HG02642 (cell line): ENCODE measurements at regions not wholly inside any gene's neighbourhood (a gene's known extent, or its start where the extent isn't known, plus 50 kb on each side); places are given as distances from the start of the nearest gene placed in this dataset.

Experiments
- ATAC-seq: cut with Tn5 transposase; IDR thresholded peaks from one replicate; pipeline ENCODE4 v1.9.1; 2021; ENCODE audit warnings: mild to moderate bottlenecking; ENCODE audit not compliant: unreplicated experiment, poor library complexity

DNA sequence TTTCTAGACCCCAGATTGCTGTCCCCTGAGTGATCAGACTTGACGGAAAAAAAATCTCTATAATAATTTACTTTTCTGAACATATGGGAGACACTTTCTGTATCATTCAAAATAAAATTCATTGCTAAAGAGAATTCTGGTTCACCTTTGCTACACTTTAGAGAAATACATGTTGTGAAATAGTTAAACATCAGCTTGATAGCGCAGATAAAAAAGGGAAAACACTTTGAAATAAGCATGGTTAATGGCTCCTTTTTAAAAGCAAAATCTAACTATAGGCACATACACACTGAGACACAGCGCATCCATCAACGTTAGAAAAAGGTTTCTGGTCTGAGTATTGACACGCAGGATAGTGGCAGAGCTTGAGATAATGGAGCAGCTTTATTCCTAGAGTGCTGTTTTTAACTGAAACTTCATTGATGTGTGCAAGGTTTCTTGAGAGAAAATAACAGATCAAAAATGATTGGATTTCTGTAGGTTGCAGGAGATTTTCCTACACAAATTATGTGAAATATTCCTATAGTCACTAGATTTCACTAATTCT, 341.2 kb downstream of the MZT1 start:
- ATAC-seq = no peak

GRCh38 chr13:72384879-72385278, 342.6 kb downstream of the MZT1 start:
- ATAC-seq = no peak

- no peak for ATAC-seq
These were observed 343.1 kb downstream of the MZT1 start for GRCh38 chr13:72384186-72384823.

DNA sequence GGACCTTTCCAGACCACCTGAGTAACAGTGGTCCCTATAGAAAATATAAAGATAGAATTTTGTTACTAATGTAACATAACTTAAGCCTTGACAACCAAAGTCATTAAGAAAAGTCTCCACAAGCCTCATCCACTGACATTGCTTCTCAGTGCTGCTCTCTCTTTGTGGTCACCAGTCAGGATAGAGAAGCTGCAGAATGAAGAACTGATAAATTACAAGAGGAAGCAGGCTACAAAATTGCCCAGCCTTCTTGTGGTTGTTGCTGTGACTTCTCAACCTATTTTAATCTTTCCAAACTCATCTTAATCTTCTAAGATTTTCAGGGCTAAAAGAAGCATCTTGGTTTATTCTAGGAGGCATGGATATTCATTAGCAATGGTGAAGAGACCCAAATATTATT, 343.8 kb downstream of the MZT1 start:
- ATAC-seq = no peak

DNA sequence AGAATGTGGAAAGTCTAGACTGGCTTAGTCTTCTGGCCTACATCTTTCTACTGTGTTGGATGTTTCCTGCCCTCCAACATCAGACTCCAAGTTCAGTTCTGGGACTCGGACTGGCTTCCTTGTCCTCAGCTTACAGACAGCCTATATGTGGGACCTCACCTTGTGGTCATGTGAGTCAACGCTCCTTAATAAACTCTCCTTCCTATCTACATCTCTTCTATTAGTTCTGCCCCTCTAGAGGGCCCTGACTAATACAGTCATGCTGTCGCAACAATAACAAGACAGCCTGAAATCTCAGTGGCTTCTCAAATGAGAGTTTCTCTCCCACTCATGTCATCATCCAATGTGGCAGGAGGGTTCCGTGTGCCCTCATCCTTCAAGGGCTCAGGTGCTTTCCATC, 347.8 kb downstream of the MZT1 start:
- no peak for ATAC-seq

- ATAC-seq = no peak
These were observed 359.4 kb downstream of the MZT1 start for GRCh38 chr13:72368031-72368430.

DNA sequence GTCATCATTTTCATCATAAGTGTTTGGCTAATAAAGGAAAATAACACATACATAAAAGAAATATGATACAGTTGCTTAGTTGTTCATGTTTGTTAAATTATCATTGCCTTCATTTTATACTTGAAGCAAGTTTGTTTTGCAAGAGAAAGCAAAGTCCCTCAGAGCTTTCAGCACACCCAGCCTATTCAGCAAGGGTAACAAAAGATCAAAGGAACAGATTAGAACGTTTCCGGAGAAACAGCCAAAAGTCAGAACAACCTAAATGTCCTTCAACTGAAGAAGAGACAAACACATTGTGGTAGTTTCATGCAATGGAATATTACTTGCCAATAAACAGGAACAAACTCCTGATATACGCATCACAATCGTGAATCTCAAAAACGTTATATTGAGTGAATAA, 380.7 kb downstream of the MZT1 start:
- ATAC-seq = no peak

DNA sequence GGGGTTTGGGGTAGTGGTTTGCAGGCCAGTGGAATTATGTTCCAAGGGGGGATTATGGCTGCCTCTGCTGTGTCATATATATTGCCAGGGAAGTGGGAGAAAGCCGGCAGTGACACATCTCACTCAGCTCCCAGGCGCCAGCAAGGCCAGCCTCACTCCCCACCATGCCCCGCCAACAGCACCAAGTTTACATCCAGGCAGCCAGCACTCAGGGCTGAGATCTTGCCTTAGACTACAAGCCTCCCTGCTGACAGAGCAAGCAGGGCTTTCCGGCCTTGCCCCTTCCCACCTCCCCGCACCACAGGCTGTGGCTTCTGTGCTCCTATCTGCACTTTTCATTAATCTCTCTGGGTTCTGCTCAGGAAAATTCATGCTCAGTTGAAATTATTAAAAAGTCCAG, 385.1 kb downstream of the MZT1 start:
- ATAC-seq = no peak

DNA sequence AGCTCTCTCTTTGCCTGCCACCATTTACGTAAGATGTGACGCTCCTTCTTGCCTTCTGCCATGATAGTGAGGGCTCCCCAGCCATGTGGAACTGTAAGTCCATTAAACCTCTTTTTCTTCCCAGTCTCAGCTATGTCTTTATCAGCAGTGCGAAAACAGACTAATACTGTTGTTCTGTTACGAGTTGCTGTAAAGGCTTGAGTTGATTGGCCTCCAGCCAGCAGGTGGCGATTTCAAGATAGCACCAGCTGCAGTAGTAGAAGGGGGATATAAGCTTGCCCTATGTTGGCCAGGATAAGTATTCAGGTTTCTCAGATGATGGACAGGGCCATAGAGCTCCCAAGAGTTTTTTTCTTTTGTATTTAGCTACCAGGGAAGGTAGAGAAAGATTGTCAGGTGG, 385.5 kb downstream of the MZT1 start:
- ATAC-seq = no peak

GRCh38 chr13:72317346-72318109, 409.9 kb downstream of the MZT1 start:
- ATAC-seq = no peak

GRCh38 chr13:72316716-72317115, 410.7 kb downstream of the MZT1 start:
- no peak for ATAC-seq

- ATAC-seq = no peak
These were observed 412.1 kb downstream of the MZT1 start for GRCh38 chr13:72315312-72315711.

DNA sequence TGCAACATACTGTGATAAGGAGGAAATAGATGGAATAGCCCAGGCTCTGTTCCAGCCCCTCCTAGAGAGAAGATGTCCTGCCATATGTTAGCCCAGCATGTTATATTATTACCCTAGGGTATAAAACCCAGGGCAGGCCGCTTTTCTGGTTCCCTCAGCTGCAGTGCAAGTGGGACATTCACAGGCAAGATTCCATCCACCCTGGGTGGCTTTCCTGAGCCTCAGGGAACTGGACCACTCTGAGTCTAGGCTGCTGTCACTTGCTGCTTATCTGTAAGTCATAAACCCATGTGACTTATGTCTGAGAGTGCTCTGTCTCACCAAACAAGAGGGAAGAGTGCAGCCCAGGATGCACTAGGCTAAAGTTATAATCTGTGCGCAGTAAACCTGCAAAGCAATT, 413.2 kb downstream of the MZT1 start:
- no peak for ATAC-seq

GRCh38 chr13:72313546-72313945, 413.9 kb downstream of the MZT1 start:
- ATAC-seq = no peak

DNA sequence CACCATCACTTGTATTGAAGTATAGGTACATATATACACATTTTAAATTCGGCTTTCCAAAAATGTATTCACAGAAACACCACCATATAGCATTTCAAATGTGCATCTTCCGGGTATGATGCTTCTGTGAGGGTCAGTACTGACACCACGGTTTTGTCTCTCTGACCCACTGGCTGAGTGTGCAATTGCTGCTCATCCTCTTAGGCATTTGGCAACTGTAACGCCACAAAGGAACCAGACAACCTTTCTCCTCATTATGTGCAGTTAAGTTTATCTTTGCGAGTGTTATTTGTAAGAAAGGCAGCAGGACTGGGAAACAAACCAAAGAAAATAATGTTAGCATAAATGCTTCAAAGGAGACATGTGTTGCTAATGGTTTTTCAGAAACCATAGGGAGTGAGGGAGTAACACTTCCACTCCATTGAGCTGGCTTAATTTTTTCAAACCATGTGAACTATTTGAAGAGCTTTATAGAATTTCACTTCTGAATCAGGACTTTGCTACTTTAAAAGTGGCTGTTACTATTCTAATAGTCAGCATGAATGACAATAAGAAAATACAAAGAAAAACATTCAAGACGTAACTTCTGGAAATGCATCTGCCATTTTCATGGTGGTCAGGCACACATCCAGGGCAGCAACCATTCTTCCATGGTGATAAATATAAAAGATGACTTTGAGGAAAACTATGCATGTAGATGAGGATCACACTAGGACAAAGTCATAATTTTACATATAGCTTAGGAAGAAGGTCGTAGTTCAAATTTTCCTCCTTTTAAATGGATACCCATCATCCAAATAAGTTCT, 423.3 kb downstream of the MZT1 start:
- ATAC-seq = no peak

DNA sequence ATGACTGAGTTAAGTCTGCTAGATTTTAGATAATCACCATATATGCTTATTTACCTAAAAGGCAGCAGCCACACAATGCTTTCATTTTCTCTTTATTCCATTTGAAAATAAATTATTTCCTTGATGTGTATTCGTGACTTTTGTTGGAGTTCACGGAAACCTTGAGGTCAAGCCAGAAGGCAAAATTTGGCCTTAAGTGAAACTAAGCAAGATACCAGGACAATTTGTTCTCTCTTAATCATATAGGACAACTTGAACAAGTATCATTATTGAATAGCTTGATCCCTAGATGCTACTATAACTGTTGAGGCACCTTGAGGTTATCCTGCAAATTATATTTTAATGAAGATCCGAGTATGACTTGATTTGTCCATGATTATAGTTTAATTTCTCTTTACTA, 429.2 kb upstream of the DACH1 start:
- ATAC-seq = no peak

DNA sequence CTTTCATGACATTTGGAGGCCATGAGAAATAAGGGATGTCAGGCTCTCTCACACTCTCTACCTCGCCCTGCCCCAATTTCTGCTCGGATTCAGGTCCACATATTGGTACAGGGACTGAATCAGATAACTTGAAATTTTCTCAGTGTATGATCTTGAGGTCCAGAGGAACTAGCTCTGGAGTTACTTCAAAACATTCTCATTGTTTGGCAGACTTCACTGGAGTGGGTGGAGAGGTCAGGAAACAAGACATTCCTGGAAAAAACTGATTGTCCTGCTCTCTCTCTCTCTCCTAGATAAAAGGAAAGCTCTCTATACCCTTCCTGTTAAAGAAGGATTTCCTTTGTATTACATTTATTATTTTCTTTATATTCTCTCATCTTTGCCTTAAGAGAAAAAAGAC, 428.1 kb upstream of the DACH1 start:
- no peak for ATAC-seq

GRCh38 chr13:72293206-72293605, 426.2 kb upstream of the DACH1 start:
- ATAC-seq = no peak

DNA sequence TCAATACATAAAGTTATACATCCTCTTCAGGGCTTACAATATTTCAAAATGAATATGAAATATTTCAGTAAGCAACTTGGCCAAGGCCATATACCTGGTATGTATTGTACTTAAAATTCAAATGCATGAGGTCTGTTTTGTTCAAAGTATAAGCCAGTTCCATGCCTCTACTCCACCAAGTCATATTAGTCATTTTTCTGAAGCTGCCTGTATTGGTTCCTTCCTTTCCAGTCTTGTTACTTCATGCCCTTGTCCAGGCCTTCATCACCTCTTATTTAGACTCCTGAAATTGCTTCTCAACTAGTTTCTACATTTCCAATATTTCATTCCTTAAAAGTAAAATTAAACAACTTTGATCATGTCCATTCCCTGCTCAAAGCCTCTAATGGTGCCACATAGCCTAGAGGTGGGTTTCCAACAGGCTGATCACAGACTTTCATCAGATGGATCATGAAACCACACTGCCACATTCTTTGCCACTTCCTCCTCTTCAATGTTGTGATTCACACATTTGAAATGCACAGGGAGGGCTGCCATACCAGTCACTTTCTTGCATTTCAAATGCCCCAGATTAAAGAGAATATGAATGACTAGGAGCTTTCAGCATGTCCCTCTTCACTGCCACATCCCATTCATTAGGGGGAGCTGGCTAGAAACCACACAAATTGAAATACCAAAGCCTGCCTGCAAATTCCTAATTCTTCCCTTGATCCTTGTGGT, 424.1 kb upstream of the DACH1 start:
- no peak for ATAC-seq

- no peak for ATAC-seq
These were observed 419.4 kb upstream of the DACH1 start for GRCh38 chr13:72286421-72286820.
